Peyer's patch (tissue), 4 donors: ENCODE measurements at regions not wholly inside any gene's neighbourhood (a gene's known extent, or its start where the extent isn't known, plus 50 kb on each side); places are given as distances from the start of the nearest gene placed in this dataset.

Source experiments
- POLR2A ChIP-seq, 2 donors: fragments of 450-650 bp; IDR thresholded peaks; one replicate each; pipeline ENCODE4 v1.5.1; 2017; ENCODE audit warnings: antibody characterized with exemption in 2 of 2, mild to moderate bottlenecking in 2 of 2, moderate library complexity in 2 of 2
- TF ChIP-seq, protein P1 (sequence below), 6 experiments: fragments of 450-650 bp in 4 of 6; fragments of 200-600 bp in 2 of 6; sonication (generic) in 1 of 6; IDR thresholded peaks; one replicate each; pipeline ENCODE4 v1.5.1; 2017 to 2019; ENCODE audit warnings: antibody characterized with exemption in 6 of 6, mild to moderate bottlenecking in 3 of 6, moderate library complexity in 1 of 6

DNA sequence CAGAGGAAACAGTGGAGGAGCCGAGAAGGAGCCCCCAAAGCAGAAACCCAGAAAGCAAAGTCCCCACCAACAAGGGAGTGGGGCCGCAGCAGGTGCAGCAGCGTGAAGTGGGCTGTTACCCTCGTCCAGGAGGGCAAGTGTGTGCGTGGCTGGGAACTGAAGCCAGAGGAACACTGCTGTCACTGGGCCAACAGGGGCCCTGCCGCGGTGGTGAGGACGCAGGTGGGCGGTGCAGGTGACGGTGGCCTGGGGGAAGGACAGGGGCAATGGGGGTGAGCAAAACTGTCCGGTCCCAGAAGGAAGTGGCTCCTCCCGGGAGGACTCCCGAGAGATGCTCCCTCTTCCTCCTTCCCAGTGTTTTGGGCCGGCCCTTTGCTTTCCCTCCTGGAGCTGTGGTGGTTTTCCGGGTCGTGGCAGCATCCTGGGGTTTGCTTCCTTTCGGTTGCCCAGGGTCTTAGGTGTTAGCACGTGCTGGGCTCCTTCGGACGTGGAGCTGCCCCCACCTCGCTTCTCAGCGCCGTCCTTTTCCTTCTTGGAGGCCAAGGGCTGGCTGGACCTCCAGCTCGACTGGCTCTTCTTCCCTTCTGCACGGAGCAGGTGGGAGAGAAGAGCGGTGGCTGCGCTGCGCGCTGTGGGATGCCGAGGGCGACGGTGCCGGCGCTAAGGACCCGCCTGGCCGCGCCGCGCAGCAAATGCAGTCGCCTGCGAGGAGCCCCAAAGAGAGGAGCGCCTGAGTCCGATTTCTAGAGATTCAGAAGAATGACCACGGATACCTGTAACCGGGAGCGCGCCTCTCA is 62.7 kb upstream of the SLC2A12 start:
- TF ChIP-seq, protein P1, sequence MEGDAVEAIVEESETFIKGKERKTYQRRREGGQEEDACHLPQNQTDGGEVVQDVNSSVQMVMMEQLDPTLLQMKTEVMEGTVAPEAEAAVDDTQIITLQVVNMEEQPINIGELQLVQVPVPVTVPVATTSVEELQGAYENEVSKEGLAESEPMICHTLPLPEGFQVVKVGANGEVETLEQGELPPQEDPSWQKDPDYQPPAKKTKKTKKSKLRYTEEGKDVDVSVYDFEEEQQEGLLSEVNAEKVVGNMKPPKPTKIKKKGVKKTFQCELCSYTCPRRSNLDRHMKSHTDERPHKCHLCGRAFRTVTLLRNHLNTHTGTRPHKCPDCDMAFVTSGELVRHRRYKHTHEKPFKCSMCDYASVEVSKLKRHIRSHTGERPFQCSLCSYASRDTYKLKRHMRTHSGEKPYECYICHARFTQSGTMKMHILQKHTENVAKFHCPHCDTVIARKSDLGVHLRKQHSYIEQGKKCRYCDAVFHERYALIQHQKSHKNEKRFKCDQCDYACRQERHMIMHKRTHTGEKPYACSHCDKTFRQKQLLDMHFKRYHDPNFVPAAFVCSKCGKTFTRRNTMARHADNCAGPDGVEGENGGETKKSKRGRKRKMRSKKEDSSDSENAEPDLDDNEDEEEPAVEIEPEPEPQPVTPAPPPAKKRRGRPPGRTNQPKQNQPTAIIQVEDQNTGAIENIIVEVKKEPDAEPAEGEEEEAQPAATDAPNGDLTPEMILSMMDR (IDR thresholded peaks at IDR 0.05): no peak
- no peak for TF ChIP-seq POLR2A (IDR thresholded peaks at IDR 0.05)
